ENCODE measurements at regions not wholly inside any gene's neighbourhood (a gene's known extent, or its start where the extent isn't known, plus 50 kb on each side); places are given as distances from the start of the nearest gene placed in this dataset.

- H3K27ac ChIP-seq: no peak overlapping the region
- TF ChIP-seq CTCF (conservative IDR thresholded peaks at IDR 0.05): no peak
- TF ChIP-seq ZFX (IDR thresholded peaks at IDR 0.05): no peak
Observed at GRCh38 chr3:167120828-167121227, 259.3 kb downstream of the ZBBX start.

GRCh38 chr3:167116120-167116922 lies 263.8 kb downstream of the ZBBX start:
- no peak for TF ChIP-seq CTCF (conservative IDR thresholded peaks at IDR 0.05)
- no peak for TF ChIP-seq ZFX (IDR thresholded peaks at IDR 0.05)
- no peak overlapping the region for H3K27ac ChIP-seq

- H3K27ac ChIP-seq: no peak overlapping the region
- TF ChIP-seq ZFX (IDR thresholded peaks at IDR 0.05): no peak
- TF ChIP-seq CTCF (conservative IDR thresholded peaks at IDR 0.05): no peak
Observed at GRCh38 chr3:167115331-167115934, 264.7 kb downstream of the ZBBX start.

GRCh38 chr3:167114619-167115018 lies 265.5 kb downstream of the ZBBX start:
- TF ChIP-seq CTCF (conservative IDR thresholded peaks at IDR 0.05): no peak
- TF ChIP-seq ZFX (IDR thresholded peaks at IDR 0.05): no peak
- no peak overlapping the region for H3K27ac ChIP-seq

GRCh38 chr3:167113035-167113830 lies 266.9 kb downstream of the ZBBX start:
- no peak for TF ChIP-seq ZFX (IDR thresholded peaks at IDR 0.05)
- no peak for TF ChIP-seq CTCF (conservative IDR thresholded peaks at IDR 0.05)
- H3K27ac ChIP-seq: no peak overlapping the region

- no peak overlapping the region for H3K27ac ChIP-seq
- TF ChIP-seq CTCF (conservative IDR thresholded peaks at IDR 0.05) (no peak), ZFX (IDR thresholded peaks at IDR 0.05) (no peak)
Observed at GRCh38 chr3:167110901-167111300, 269.2 kb downstream of the ZBBX start.

- TF ChIP-seq ZFX (IDR thresholded peaks at IDR 0.05): no peak
- TF ChIP-seq CTCF (conservative IDR thresholded peaks at IDR 0.05): no peak
- H3K27ac ChIP-seq: no peak overlapping the region
Observed at GRCh38 chr3:167109746-167110145, 270.4 kb downstream of the ZBBX start.

All from C4-2B (cell line).